ENCODE measurements at regions not wholly inside any gene's neighbourhood (a gene's known extent, or its start where the extent isn't known, plus 50 kb on each side); places are given as distances from the start of the nearest gene placed in this dataset.

DNA sequence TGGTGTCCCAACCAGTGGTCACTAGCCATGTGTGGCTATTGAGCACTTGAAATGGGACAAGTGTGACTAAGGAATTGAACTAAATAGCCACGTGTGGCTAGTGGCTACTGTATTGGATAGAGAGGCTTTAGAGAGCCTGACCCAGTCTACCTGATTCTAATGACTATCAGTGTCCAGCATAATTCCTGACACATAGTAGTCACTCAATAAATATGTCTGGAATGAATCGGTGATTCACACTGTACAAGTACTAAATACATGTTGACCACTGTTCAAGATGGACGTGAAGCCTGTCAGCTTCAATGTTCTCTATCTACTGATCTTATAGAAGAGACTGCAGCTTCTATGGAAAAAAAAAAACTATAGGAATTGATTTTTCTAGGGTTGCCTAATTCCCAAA, 57.7 kb upstream of the MAST4 start:
- no peak for DNase-seq
- H3K36me3 Mint-ChIP-seq (ENCODE audit: low read depth) = no peaks in the 10 kb centered on the region

DNA sequence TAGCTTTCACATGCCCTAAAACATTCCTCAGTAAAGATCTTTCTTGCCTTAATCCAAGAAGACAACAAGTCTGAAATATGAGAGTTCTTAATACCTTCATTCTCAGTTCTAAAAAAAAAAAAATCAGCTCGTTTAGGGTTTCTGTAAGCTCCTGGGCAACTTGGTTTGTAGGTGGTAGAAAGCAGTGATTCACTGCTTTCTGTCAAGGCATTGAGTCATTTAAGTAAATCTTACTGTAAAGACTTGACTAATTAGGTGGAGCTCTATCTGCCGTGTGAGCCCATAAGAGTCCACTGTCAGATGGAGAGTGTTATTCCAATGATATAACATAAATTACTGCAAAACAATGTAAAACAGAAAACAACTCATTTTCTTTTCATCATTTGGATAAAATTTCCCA, 56.1 kb upstream of the MAST4 start:
- peaks cover 4% of the 10 kb centered on the region for H3K27me3 Mint-ChIP-seq (ENCODE audit: low read depth, poor library complexity)
- H3K4me3 Mint-ChIP-seq = no peak overlapping the region
- H3K36me3 Mint-ChIP-seq (ENCODE audit: low read depth) = no peaks in the 10 kb centered on the region
- no peak overlapping the region for H3K27ac Mint-ChIP-seq
- no peak for DNase-seq
- TF ChIP-seq, protein P1, sequence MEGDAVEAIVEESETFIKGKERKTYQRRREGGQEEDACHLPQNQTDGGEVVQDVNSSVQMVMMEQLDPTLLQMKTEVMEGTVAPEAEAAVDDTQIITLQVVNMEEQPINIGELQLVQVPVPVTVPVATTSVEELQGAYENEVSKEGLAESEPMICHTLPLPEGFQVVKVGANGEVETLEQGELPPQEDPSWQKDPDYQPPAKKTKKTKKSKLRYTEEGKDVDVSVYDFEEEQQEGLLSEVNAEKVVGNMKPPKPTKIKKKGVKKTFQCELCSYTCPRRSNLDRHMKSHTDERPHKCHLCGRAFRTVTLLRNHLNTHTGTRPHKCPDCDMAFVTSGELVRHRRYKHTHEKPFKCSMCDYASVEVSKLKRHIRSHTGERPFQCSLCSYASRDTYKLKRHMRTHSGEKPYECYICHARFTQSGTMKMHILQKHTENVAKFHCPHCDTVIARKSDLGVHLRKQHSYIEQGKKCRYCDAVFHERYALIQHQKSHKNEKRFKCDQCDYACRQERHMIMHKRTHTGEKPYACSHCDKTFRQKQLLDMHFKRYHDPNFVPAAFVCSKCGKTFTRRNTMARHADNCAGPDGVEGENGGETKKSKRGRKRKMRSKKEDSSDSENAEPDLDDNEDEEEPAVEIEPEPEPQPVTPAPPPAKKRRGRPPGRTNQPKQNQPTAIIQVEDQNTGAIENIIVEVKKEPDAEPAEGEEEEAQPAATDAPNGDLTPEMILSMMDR (IDR thresholded peaks at IDR 0.05) = no peak
- H3K9me3 Mint-ChIP-seq = peaks cover 4% of the 10 kb centered on the region
- H3K4me1 Mint-ChIP-seq = no peaks in the 10 kb centered on the region

More for the DNA sequence above, 57.7 kb upstream of the MAST4 start:
- H3K27me3 Mint-ChIP-seq (ENCODE audit: low read depth, poor library complexity) = peaks cover 4% of the 10 kb centered on the region
- no peaks in the 10 kb centered on the region for H3K4me1 Mint-ChIP-seq
- TF ChIP-seq, protein P1 (IDR thresholded peaks at IDR 0.05) = no peak
- no peak overlapping the region for H3K27ac Mint-ChIP-seq
- no peak overlapping the region for H3K4me3 Mint-ChIP-seq
- peaks cover 4% of the 10 kb centered on the region for H3K9me3 Mint-ChIP-seq

DNA sequence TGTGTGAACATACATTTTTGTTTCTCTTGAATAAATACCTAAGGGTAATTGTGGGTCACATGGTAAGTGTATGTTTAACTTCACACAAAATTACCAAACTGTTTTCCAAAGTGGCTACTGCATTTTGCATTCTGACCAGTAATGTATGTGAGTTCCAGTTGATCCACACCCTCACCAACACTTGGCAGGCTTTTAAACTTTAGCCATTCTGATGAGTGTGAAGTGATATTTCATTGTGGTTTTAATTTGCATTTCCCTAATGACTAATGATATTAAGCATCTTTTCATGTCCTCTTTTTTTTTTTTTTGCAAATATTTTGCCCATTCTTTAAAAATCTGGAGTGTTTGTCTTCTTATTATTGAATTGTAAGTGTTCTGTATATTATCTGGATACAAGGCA, 53.5 kb upstream of the MAST4 start:
- no peaks in the 10 kb centered on the region for H3K4me1 Mint-ChIP-seq
- DNase-seq = no peak
- TF ChIP-seq, protein P1 (IDR thresholded peaks at IDR 0.05) = no peak

More for the DNA sequence above, 53.5 kb upstream of the MAST4 start:
- H3K9me3 Mint-ChIP-seq = peaks cover 22% of the 10 kb centered on the region
- no peak overlapping the region for H3K4me3 Mint-ChIP-seq
- H3K36me3 Mint-ChIP-seq (ENCODE audit: low read depth) = peaks cover 3% of the 10 kb centered on the region
- H3K27ac Mint-ChIP-seq = no peak overlapping the region
- no peaks in the 10 kb centered on the region for H3K27me3 Mint-ChIP-seq (ENCODE audit: low read depth, poor library complexity)
